ENCODE measurements at regions not wholly inside any gene's neighbourhood (a gene's known extent, or its start where the extent isn't known, plus 50 kb on each side); places are given as distances from the start of the nearest gene placed in this dataset.

- TF ChIP-seq CTCF (IDR thresholded peaks at IDR 0.05; ENCODE audit: control insufficient read depth, extremely low read depth, insufficient read depth), result no peak
- H3K4me3 ChIP-seq (ENCODE audit: low read depth, low read length), result no peak overlapping the region
Observed at GRCh38 chr10:61119573-61119972, 175.6 kb upstream of the RHOBTB1 start.

GRCh38 chr10:61115897-61116296 lies 171.9 kb upstream of the RHOBTB1 start:
- H3K4me3 ChIP-seq (ENCODE audit: low read depth, low read length), result no peak overlapping the region
- TF ChIP-seq CTCF (IDR thresholded peaks at IDR 0.05; ENCODE audit: control insufficient read depth, extremely low read depth, insufficient read depth), result no peak
- no peak for DNase-seq (ENCODE audit: low read depth)

More at GRCh38 chr10:61119573-61119972, 175.6 kb upstream of the RHOBTB1 start:
- no peak for DNase-seq (ENCODE audit: low read depth)

GRCh38 chr10:61112771-61113170 lies 168.8 kb upstream of the RHOBTB1 start:
- no peak for TF ChIP-seq CTCF (IDR thresholded peaks at IDR 0.05; ENCODE audit: control insufficient read depth, extremely low read depth, insufficient read depth)
- H3K4me3 ChIP-seq (ENCODE audit: low read depth, low read length), result no peak overlapping the region
- no peak for DNase-seq (ENCODE audit: low read depth)

DNA sequence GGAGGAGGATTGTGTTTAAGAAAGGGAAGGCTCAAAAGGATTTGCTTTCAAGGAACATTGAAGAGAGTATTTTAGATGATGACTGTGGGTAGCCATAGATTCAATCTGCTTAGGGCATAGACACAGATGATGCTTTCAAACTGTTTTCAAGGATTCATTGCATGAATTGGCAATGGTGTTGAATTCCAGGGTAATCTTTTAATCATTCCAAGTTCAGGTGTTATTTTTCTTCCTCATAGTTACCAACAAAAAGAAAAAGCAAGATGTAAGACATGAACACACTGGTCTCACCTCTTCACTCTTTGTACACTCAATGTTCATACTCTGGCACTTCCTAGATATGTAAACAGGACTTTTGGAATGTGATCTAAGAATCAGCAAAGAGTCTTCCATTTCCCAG lies 167.0 kb upstream of the RHOBTB1 start:
- TF ChIP-seq CTCF (IDR thresholded peaks at IDR 0.05; ENCODE audit: control insufficient read depth, extremely low read depth, insufficient read depth), result no peak
- no peak for DNase-seq (ENCODE audit: low read depth)

DNA sequence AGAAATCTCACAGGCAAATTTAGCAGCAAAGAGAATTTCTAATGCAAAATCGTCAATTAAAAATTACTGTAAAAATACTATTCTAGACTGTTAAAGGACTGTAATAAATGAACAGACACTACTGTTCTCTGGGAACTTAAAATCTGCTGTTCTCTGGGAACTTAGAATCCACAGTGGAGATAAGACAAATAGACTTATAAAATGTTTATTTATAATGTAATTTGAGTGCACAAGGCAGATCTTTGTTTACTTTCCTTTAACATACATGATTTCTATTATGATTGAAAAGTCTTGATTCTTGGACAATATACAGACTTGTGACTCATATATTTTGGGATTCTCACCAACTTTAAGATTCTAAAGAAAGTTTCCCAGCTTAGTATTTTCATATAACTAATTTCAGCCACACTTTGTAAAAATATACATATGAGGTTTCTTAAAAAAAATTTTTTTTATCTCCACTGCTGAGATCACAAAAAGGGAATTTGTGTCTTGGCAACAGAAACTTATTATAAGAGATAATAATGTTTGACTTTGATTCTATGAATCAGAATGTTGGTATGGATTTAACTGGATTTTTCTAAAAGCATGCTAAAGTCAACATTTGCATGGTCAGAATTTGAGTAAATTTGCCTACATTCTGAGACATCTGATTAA lies 166.3 kb upstream of the RHOBTB1 start:
- no peak for TF ChIP-seq CTCF (IDR thresholded peaks at IDR 0.05; ENCODE audit: control insufficient read depth, extremely low read depth, insufficient read depth)
- DNase-seq (ENCODE audit: low read depth), result peak; percentile 45

More for the DNA sequence above, 167.0 kb upstream of the RHOBTB1 start:
- no peak overlapping the region for H3K4me3 ChIP-seq (ENCODE audit: low read depth, low read length)

GRCh38 chr10:61108915-61109314 lies 164.9 kb upstream of the RHOBTB1 start:
- no peak for TF ChIP-seq CTCF (IDR thresholded peaks at IDR 0.05; ENCODE audit: control insufficient read depth, extremely low read depth, insufficient read depth)
- no peak overlapping the region for H3K4me3 ChIP-seq (ENCODE audit: low read depth, low read length)

More for the DNA sequence above, 166.3 kb upstream of the RHOBTB1 start:
- no peak overlapping the region for H3K4me3 ChIP-seq (ENCODE audit: low read depth, low read length)

GRCh38 chr10:61100887-61101286 lies 156.9 kb upstream of the RHOBTB1 start:
- no peak for DNase-seq (ENCODE audit: low read depth)

More at GRCh38 chr10:61108915-61109314, 164.9 kb upstream of the RHOBTB1 start:
- DNase-seq (ENCODE audit: low read depth), result no peak

More at GRCh38 chr10:61100887-61101286, 156.9 kb upstream of the RHOBTB1 start:
- no peak overlapping the region for H3K4me3 ChIP-seq (ENCODE audit: low read depth, low read length)
- TF ChIP-seq CTCF (IDR thresholded peaks at IDR 0.05; ENCODE audit: control insufficient read depth, extremely low read depth, insufficient read depth), result no peak

Data from LNCaP clone FGC (cell line).